Mucosa of stomach (tissue), 1 donor: ENCODE measurements at regions not wholly inside any gene's neighbourhood (a gene's known extent, or its start where the extent isn't known, plus 50 kb on each side); places are given as distances from the start of the nearest gene placed in this dataset.
"Not testable (repeated sequence)": the region's sequence is repeated elsewhere in the genome, so short reads cannot be mapped to it uniquely, and the experiment has no call there.

Source experiments
- H3K27me3 ChIP-seq: one replicate; pipeline ENCODE4 v1.7.0; 2013; ENCODE audit warnings: mild to moderate bottlenecking, low read length; ENCODE audit not compliant: control insufficient read depth, insufficient read depth
- H3K36me3 ChIP-seq: one replicate; pipeline ENCODE4 v1.7.0; 2013; ENCODE audit warnings: low read length; ENCODE audit not compliant: control insufficient read depth, insufficient read depth
- H3K4me1 ChIP-seq: one replicate; pipeline ENCODE4 v1.7.0; 2013; ENCODE audit warnings: mild to moderate bottlenecking, low read length; ENCODE audit not compliant: control insufficient read depth, insufficient read depth
- H3K4me3 ChIP-seq: one replicate; pipeline ENCODE4 v1.7.0; 2013; ENCODE audit warnings: low read length
- H3K9ac ChIP-seq: one replicate; pipeline ENCODE4 v1.7.0; 2013; ENCODE audit warnings: mild to moderate bottlenecking, low read length, moderate library complexity
- H3K9me3 ChIP-seq: one replicate; pipeline ENCODE4 v1.7.0; 2013; ENCODE audit warnings: mild to moderate bottlenecking, low read length, moderate library complexity; ENCODE audit not compliant: control insufficient read depth
- donor health status: Pancreatic carcinoma.

- H3K27me3 ChIP-seq = no peaks in the 10 kb centered on the region
- H3K9me3 ChIP-seq = no peaks in the 10 kb centered on the region
- no peaks in the 10 kb centered on the region for H3K36me3 ChIP-seq
- H3K4me1 ChIP-seq = no peaks in the 10 kb centered on the region
- H3K4me3 ChIP-seq = no peak overlapping the region
- H3K9ac ChIP-seq = no peak overlapping the region
These were observed 195.4 kb upstream of the TPRG1 start for GRCh38 chr3:188976407-188976806.

- H3K4me1 ChIP-seq = no peaks in the 10 kb centered on the region
- peaks cover 4% of the 10 kb centered on the region for H3K27me3 ChIP-seq
- H3K4me3 ChIP-seq = no peak overlapping the region
- H3K9me3 ChIP-seq = no peaks in the 10 kb centered on the region
- H3K9ac ChIP-seq = no peak overlapping the region
- no peaks in the 10 kb centered on the region for H3K36me3 ChIP-seq
These were observed 193.2 kb upstream of the TPRG1 start for GRCh38 chr3:188978421-188979171.

- Histone ChIP-seq H3K9ac (no peak overlapping the region), H3K36me3 (no peaks in the 10 kb centered on the region), H3K4me1 (no peaks in the 10 kb centered on the region), H3K27me3 (peaks cover 5% of the 10 kb centered on the region), H3K4me3 (no peak overlapping the region), H3K9me3 (no peaks in the 10 kb centered on the region)
These were observed 192.5 kb upstream of the TPRG1 start for GRCh38 chr3:188979248-188979647.

- no peaks in the 10 kb centered on the region for H3K36me3 ChIP-seq
- H3K9me3 ChIP-seq = no peaks in the 10 kb centered on the region
- H3K4me3 ChIP-seq = no peak overlapping the region
- H3K4me1 ChIP-seq = no peaks in the 10 kb centered on the region
- H3K9ac ChIP-seq = no peak overlapping the region
- peaks cover 5% of the 10 kb centered on the region for H3K27me3 ChIP-seq
These were observed 192.0 kb upstream of the TPRG1 start for GRCh38 chr3:188979669-188980310.

GRCh38 chr3:188993181-188993580, 178.6 kb upstream of the TPRG1 start:
- H3K36me3 ChIP-seq = no peaks in the 10 kb centered on the region
- no peak overlapping the region for H3K9ac ChIP-seq
- H3K9me3 ChIP-seq = no peaks in the 10 kb centered on the region
- H3K27me3 ChIP-seq = no peaks in the 10 kb centered on the region
- no peak overlapping the region for H3K4me3 ChIP-seq
- H3K4me1 ChIP-seq = no peaks in the 10 kb centered on the region

GRCh38 chr3:189001559-189001958, 170.2 kb upstream of the TPRG1 start:
- H3K4me3 ChIP-seq = no peak overlapping the region
- H3K4me1 ChIP-seq = no peaks in the 10 kb centered on the region
- no peaks in the 10 kb centered on the region for H3K9me3 ChIP-seq
- H3K9ac ChIP-seq = no peak overlapping the region
- no peaks in the 10 kb centered on the region for H3K27me3 ChIP-seq
- H3K36me3 ChIP-seq = no peaks in the 10 kb centered on the region

DNA sequence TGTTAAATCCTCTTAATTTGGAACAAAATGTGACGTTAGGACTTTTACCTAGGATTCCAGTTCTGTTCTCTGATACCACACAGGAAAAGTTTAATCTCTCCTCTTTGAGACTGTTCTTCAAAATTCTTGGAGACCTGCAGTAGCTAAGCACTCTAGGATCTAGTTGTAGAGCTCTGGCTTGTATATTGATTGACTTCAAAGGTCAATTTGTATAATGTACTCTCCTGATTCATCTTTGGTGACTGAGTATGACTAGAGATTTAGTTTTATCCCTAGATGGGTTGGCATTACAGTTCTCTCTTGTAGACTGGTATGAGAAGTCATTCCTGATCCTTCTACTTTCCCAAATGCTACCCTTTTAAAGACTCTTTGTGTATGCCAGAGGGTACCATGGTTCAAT, 168.4 kb upstream of the TPRG1 start:
- H3K4me1 ChIP-seq = no peaks in the 10 kb centered on the region
- H3K9ac ChIP-seq = no peak overlapping the region
- no peaks in the 10 kb centered on the region for H3K36me3 ChIP-seq
- H3K27me3 ChIP-seq = no peaks in the 10 kb centered on the region
- no peaks in the 10 kb centered on the region for H3K9me3 ChIP-seq
- no peak overlapping the region for H3K4me3 ChIP-seq

DNA sequence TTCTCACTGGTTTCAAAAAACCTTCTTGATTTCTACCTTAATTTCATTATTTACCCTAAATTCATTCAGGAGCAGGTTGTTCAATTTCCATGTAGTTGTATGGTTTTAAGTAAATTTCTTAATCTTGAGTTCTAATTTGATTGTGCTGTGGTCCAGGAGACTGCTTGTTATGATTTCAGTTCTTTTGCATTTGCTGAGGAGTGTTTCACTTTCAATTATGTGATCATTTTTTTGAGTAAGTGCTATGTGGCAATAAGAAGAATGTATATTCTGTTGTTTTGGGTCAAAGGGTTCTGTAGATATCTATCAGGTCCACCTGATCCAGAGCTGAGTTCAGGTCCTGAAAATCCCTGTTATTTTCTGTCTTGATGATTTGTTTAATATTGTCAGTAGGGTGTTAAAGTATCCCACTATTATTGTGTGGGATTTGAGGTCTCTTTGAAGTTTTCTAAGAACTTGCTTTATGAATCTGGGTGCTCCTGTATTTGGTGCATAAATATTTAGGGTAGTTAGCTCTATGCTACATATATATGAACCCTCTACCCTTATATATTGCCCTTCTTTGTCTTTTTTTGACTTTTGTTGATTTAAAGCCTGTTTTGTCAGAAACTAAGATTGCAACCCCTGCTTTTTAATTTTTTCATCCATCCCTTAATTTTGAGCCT, 158.4 kb upstream of the TPRG1 start:
- no peak overlapping the region for H3K9ac ChIP-seq
- H3K9me3 ChIP-seq = no peaks in the 10 kb centered on the region
- H3K36me3 ChIP-seq = no peaks in the 10 kb centered on the region
- H3K4me3 ChIP-seq = no peak overlapping the region
- no peaks in the 10 kb centered on the region for H3K27me3 ChIP-seq
- no peaks in the 10 kb centered on the region for H3K4me1 ChIP-seq

DNA sequence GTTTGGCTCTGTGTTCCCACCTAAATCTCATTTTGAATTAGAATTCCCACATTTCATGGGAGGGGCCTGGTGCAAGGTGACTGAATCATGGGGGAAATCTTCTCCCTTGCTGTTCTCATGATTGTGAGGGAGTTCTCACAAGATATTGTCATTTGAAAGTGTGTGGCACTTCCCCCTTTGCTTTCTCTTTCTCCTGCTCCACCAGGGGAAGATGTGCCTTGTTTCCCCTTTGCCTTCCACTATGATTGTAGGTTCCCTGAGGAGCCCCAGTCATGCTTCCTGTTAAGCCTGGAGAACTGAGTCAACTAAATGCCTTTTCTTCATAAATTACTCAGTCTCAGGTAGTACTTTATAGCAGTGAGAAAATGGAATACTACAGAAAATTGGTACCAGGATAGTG, 157.2 kb upstream of the TPRG1 start:
- H3K9me3 ChIP-seq = no peaks in the 10 kb centered on the region
- H3K27me3 ChIP-seq = no peaks in the 10 kb centered on the region
- H3K4me1 ChIP-seq = no peaks in the 10 kb centered on the region
- no peak overlapping the region for H3K4me3 ChIP-seq
- no peaks in the 10 kb centered on the region for H3K36me3 ChIP-seq
- H3K9ac ChIP-seq = no peak overlapping the region

DNA sequence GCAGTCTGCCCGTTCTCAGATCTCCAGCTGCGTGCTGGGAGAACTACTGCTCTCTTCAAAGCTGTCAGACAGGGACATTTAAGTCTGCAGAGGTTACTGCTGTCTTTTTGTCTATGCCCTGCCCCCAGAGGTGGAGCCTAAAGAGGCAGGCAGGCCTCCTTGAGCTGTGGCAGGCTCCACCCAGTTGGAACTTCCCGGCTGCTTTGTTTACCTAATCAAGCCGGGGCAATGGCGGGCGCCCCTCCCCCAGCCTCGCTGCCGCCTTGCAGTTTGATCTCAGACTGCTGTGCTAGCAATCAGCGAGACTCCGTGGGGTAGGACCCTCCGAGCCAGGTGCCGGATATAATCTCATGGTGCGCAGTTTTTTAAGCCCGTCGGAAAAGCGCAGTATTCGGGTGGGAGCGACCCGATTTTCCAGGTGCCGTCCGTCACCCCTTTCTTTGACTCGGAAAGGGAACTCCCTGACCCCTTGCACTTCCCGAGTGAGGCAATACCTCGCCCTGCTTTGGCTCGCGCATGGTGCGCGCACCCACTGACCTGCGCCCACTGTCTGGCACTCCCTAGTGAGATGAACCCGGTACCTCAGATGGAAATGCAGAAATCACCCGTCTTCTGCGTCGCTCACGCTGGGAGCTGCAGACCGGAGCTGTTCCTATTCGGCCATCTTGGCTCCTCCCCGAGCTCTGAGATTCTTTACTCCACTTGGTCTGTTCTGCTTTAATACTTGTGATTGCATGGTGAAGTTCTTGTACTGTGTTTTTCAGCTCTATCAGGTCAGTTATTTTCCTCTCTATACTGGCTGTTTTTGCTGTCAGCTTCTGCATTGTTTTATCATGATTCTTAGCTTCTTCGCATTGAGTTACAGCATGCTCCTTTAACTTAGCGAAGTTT, 148.9 kb upstream of the TPRG1 start:
- H3K36me3 ChIP-seq, H3K9me3 ChIP-seq, H3K27me3 ChIP-seq, H3K9ac ChIP-seq, H3K4me1 ChIP-seq, H3K4me3 ChIP-seq: not testable (repeated sequence)

- Histone ChIP-seq H3K4me1 (no peaks in the 10 kb centered on the region), H3K4me3 (no peak overlapping the region), H3K36me3 (no peaks in the 10 kb centered on the region), H3K27me3 (no peaks in the 10 kb centered on the region), H3K9me3 (no peaks in the 10 kb centered on the region), H3K9ac (no peak overlapping the region)
These were observed 145.9 kb upstream of the TPRG1 start for GRCh38 chr3:189025866-189026265.
